ENCODE measurements at regions not wholly inside any gene's neighbourhood (a gene's known extent, or its start where the extent isn't known, plus 50 kb on each side); places are given as distances from the start of the nearest gene placed in this dataset.
A peak's percentile ranks its signal among the peaks of the same experiment; 100 is the strongest.

GRCh38 chr10:4514445-4515108, 311.4 kb upstream of the AKR1E2 start:
- TF ChIP-seq CTCF (conservative IDR thresholded peaks at IDR 0.05; ENCODE audit: low read depth, low read length) = no peak
- H3K4me3 ChIP-seq (ENCODE audit: low read depth, low read length) = no peak overlapping the region
- DNase-seq (ENCODE audit: low read depth) = no peak

GRCh38 chr10:4512671-4513240, 313.3 kb upstream of the AKR1E2 start:
- TF ChIP-seq CTCF (conservative IDR thresholded peaks at IDR 0.05; ENCODE audit: low read depth, low read length) = peak; percentile 96
- H3K4me3 ChIP-seq (ENCODE audit: low read depth, low read length) = no peak overlapping the region
- no peak for DNase-seq (ENCODE audit: low read depth)

GRCh38 chr10:4512196-4512595, 313.8 kb upstream of the AKR1E2 start:
- DNase-seq (ENCODE audit: low read depth) = no peak
- no peak for TF ChIP-seq CTCF (conservative IDR thresholded peaks at IDR 0.05; ENCODE audit: low read depth, low read length)
- H3K4me3 ChIP-seq (ENCODE audit: low read depth, low read length) = no peak overlapping the region

- H3K4me3 ChIP-seq (ENCODE audit: low read depth, low read length) = no peak overlapping the region
- no peak for TF ChIP-seq CTCF (conservative IDR thresholded peaks at IDR 0.05; ENCODE audit: low read depth, low read length)
- no peak for DNase-seq (ENCODE audit: low read depth)
Observed at GRCh38 chr10:4511509-4511908, 314.5 kb upstream of the AKR1E2 start.

GRCh38 chr10:4509405-4509804, 316.6 kb upstream of the AKR1E2 start:
- no peak overlapping the region for H3K4me3 ChIP-seq (ENCODE audit: low read depth, low read length)
- TF ChIP-seq CTCF (conservative IDR thresholded peaks at IDR 0.05; ENCODE audit: low read depth, low read length) = no peak
- no peak for DNase-seq (ENCODE audit: low read depth)

- no peak overlapping the region for H3K4me3 ChIP-seq (ENCODE audit: low read depth, low read length)
- TF ChIP-seq CTCF (conservative IDR thresholded peaks at IDR 0.05; ENCODE audit: low read depth, low read length) = no peak
- DNase-seq (ENCODE audit: low read depth) = no peak
Observed at GRCh38 chr10:4506095-4506494, 319.9 kb upstream of the AKR1E2 start.

GRCh38 chr10:4504550-4504949, 321.5 kb upstream of the AKR1E2 start:
- no peak for TF ChIP-seq CTCF (conservative IDR thresholded peaks at IDR 0.05; ENCODE audit: low read depth, low read length)
- DNase-seq (ENCODE audit: low read depth) = no peak
- no peak overlapping the region for H3K4me3 ChIP-seq (ENCODE audit: low read depth, low read length)
